SK-N-SH treated with all-trans-retinoic acid at 6 μM for 48 hours (cell line): ENCODE measurements at regions not wholly inside any gene's neighbourhood (a gene's known extent, or its start where the extent isn't known, plus 50 kb on each side); places are given as distances from the start of the nearest gene placed in this dataset.
"Not testable (repeated sequence)": the region's sequence is repeated elsewhere in the genome, so short reads cannot be mapped to it uniquely, and the experiment has no call there.

Source experiments
- ATAC-seq: fragments of 200-7000 bp; cut with Tn5 transposase; 3 replicates; pipeline ENCODE4 v1.9.1; 2020; ENCODE audit warnings: mild to moderate bottlenecking, moderate library complexity
- ARNTL ChIP-seq: fragments of 450-650 bp; formaldehyde crosslinking; IDR thresholded peaks from 2 replicates; pipeline ENCODE4 v1.5.0; 2020; ENCODE audit warnings: low read depth, mild to moderate bottlenecking, moderate library complexity, borderline replicate concordance
- BACH2 ChIP-seq: fragments of 250-450 bp; sonication (Bioruptor Pico); IDR thresholded peaks from 2 replicates; pipeline ENCODE4 v1.9.0; 2021; ENCODE audit warnings: mild to moderate bottlenecking, borderline replicate concordance
- CSDC2 ChIP-seq: fragments of 250-450 bp; sonication (Bioruptor Pico); IDR thresholded peaks from 2 replicates; pipeline ENCODE4 v1.5.0; 2020; ENCODE audit warnings: mild to moderate bottlenecking, moderate library complexity
- ESRRG ChIP-seq: fragments of 250-450 bp; sonication (Bioruptor Pico); IDR thresholded peaks from 2 replicates; pipeline ENCODE4 v1.6.1; 2021; ENCODE audit warnings: mild to moderate bottlenecking
- GLIS3 ChIP-seq: fragments of 250-450 bp; sonication (Bioruptor Pico); IDR thresholded peaks from 2 replicates; pipeline ENCODE4 v1.5.0; 2020; ENCODE audit warnings: mild to moderate bottlenecking, moderate library complexity
- ISL1 ChIP-seq: fragments of 250-450 bp; sonication (Bioruptor Pico); IDR thresholded peaks from 2 replicates; pipeline ENCODE4 v2.1.2; 2022; ENCODE audit warnings: mild to moderate bottlenecking, moderate library complexity
- OSR1 ChIP-seq: fragments of 250-450 bp; sonication (Bioruptor Pico); IDR thresholded peaks from 2 replicates; pipeline ENCODE4 v1.8.0; 2022; ENCODE audit warnings: moderate library complexity, mild to moderate bottlenecking, inconsistent platforms
- PPARA ChIP-seq: fragments of 250-450 bp; sonication (Bioruptor Pico); IDR thresholded peaks from 2 replicates; pipeline ENCODE4 v1.5.0; 2020; ENCODE audit warnings: mild to moderate bottlenecking, borderline replicate concordance
- RARB ChIP-seq: fragments of 250-450 bp; sonication (Bioruptor Pico); IDR thresholded peaks from 2 replicates; pipeline ENCODE4 v1.8.0; 2021; ENCODE audit warnings: mild to moderate bottlenecking, moderate library complexity
- SNAI2 ChIP-seq: fragments of 250-450 bp; sonication (Bioruptor Pico); IDR thresholded peaks from 2 replicates; pipeline ENCODE4 v1.5.0; 2020; ENCODE audit warnings: mild to moderate bottlenecking, moderate library complexity
- TCF4 ChIP-seq: fragments of 250-450 bp; sonication (Bioruptor Pico); IDR thresholded peaks from 2 replicates; pipeline ENCODE4 v1.8.0; 2021; ENCODE audit warnings: mild to moderate bottlenecking, moderate library complexity, borderline replicate concordance
- TOX ChIP-seq: fragments of 250-450 bp; sonication (Bioruptor Pico); IDR thresholded peaks from 2 replicates; pipeline ENCODE4 v1.8.0; 2021; ENCODE audit warnings: mild to moderate bottlenecking, moderate library complexity, borderline replicate concordance
- ZC3H10 ChIP-seq: fragments of 250-450 bp; sonication (Bioruptor Pico); IDR thresholded peaks from 2 replicates; pipeline ENCODE4 v1.5.1; 2021; ENCODE audit warnings: mild to moderate bottlenecking, moderate library complexity
- ZFP3 ChIP-seq: fragments of 250-450 bp; sonication (Bioruptor Pico); IDR thresholded peaks from 2 replicates; pipeline ENCODE4 v1.5.0; 2020; ENCODE audit warnings: mild to moderate bottlenecking, moderate library complexity
- ZFP30 ChIP-seq: fragments of 450-650 bp; formaldehyde crosslinking; IDR thresholded peaks from 2 replicates; pipeline ENCODE4 v1.5.0; 2022; ENCODE audit warnings: mild to moderate bottlenecking, moderate library complexity
- ZNF565 ChIP-seq: fragments of 450-650 bp; formaldehyde crosslinking; conservative IDR thresholded peaks from 2 replicates; pipeline ENCODE4 v1.5.0; 2020; ENCODE audit warnings: low read depth, mild to moderate bottlenecking, moderate library complexity
- ZNF70 ChIP-seq: fragments of 450-650 bp; formaldehyde crosslinking; IDR thresholded peaks from 2 replicates; pipeline ENCODE4 v1.5.0; 2020; ENCODE audit warnings: mild to moderate bottlenecking, moderate library complexity
- ZNF8 ChIP-seq: fragments of 450-650 bp; formaldehyde crosslinking; IDR thresholded peaks from 2 replicates; pipeline ENCODE4 v1.5.0; 2020; ENCODE audit warnings: mild to moderate bottlenecking, moderate library complexity
- TF ChIP-seq, protein P1 (sequence below): fragments of 250-450 bp; sonication (Bioruptor Pico); IDR thresholded peaks from 2 replicates; pipeline ENCODE4 v1.8.0; 2020; ENCODE audit warnings: mild to moderate bottlenecking, moderate library complexity, borderline replicate concordance
- TF ChIP-seq, protein P2 (sequence below): fragments of 250-450 bp; sonication (Bioruptor Pico); IDR thresholded peaks from 2 replicates; pipeline ENCODE4 v1.8.0; 2021; ENCODE audit warnings: low read depth, mild to moderate bottlenecking, moderate library complexity, borderline replicate concordance
- TF ChIP-seq, protein P3 (sequence below): fragments of 250-450 bp; sonication (Bioruptor Pico); IDR thresholded peaks from 2 replicates; pipeline ENCODE4 v1.5.1; 2021; ENCODE audit warnings: mild to moderate bottlenecking, moderate library complexity
- TF ChIP-seq, protein P4 (sequence below): fragments of 250-450 bp; sonication (Bioruptor Pico); IDR thresholded peaks from 2 replicates; pipeline ENCODE4 v1.5.0; 2020; ENCODE audit warnings: mild to moderate bottlenecking, moderate library complexity
- TF ChIP-seq, protein P5 (sequence below): fragments of 250-450 bp; sonication (Bioruptor Pico); IDR thresholded peaks from 2 replicates; pipeline ENCODE4 v1.5.1; 2020; ENCODE audit warnings: low read depth, mild to moderate bottlenecking, moderate library complexity

DNA sequence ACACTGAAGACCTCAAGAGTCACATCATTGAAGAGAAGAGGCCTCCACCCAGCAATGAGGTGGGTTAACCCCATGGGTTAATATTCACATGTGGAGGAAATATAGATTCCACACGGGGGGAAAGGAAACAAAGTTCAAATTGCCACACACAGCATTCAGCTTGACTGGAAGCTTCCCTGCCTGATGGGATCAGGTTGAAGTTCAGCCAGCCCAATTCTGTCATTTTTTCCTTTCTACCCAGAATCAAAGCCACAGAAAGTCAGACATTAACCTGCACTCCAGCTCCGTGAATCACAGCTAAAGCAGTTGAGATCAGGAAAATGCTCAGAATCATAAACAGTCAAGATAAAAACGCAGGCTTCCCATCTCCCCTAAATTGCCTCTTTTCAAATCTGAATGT lies 208.7 kb upstream of the OBI1 start:
- TF ChIP-seq ZNF8 (CRISPR knock-in tag) (no peak), OSR1 (no peak), BACH2 (CRISPR knock-in tag) (no peak), ZFP3 (CRISPR knock-in tag) (no peak), ZFP30 (CRISPR knock-in tag) (no peak), GLIS3 (CRISPR knock-in tag) (no peak), TOX (CRISPR knock-in tag) (no peak), ZC3H10 (CRISPR knock-in tag) (no peak), ARNTL (CRISPR knock-in tag) (no peak), ZNF70 (CRISPR knock-in tag) (no peak), CSDC2 (CRISPR knock-in tag) (no peak), ESRRG (CRISPR knock-in tag) (no peak), PPARA (CRISPR knock-in tag) (no peak), TCF4 (no peak), ISL1 (CRISPR knock-in tag) (no peak)
- TF ChIP-seq, protein P1, sequence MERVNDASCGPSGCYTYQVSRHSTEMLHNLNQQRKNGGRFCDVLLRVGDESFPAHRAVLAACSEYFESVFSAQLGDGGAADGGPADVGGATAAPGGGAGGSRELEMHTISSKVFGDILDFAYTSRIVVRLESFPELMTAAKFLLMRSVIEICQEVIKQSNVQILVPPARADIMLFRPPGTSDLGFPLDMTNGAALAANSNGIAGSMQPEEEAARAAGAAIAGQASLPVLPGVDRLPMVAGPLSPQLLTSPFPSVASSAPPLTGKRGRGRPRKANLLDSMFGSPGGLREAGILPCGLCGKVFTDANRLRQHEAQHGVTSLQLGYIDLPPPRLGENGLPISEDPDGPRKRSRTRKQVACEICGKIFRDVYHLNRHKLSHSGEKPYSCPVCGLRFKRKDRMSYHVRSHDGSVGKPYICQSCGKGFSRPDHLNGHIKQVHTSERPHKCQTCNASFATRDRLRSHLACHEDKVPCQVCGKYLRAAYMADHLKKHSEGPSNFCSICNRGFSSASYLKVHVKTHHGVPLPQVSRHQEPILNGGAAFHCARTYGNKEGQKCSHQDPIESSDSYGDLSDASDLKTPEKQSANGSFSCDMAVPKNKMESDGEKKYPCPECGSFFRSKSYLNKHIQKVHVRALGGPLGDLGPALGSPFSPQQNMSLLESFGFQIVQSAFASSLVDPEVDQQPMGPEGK: no peak
- TF ChIP-seq, protein P2, sequence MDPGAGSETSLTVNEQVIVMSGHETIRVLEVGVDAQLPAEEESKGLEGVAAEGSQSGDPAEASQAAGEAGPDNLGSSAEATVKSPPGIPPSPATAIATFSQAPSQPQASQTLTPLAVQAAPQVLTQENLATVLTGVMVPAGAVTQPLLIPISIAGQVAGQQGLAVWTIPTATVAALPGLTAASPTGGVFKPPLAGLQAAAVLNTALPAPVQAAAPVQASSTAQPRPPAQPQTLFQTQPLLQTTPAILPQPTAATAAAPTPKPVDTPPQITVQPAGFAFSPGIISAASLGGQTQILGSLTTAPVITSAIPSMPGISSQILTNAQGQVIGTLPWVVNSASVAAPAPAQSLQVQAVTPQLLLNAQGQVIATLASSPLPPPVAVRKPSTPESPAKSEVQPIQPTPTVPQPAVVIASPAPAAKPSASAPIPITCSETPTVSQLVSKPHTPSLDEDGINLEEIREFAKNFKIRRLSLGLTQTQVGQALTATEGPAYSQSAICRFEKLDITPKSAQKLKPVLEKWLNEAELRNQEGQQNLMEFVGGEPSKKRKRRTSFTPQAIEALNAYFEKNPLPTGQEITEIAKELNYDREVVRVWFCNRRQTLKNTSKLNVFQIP: no peak
- TF ChIP-seq, protein P3, sequence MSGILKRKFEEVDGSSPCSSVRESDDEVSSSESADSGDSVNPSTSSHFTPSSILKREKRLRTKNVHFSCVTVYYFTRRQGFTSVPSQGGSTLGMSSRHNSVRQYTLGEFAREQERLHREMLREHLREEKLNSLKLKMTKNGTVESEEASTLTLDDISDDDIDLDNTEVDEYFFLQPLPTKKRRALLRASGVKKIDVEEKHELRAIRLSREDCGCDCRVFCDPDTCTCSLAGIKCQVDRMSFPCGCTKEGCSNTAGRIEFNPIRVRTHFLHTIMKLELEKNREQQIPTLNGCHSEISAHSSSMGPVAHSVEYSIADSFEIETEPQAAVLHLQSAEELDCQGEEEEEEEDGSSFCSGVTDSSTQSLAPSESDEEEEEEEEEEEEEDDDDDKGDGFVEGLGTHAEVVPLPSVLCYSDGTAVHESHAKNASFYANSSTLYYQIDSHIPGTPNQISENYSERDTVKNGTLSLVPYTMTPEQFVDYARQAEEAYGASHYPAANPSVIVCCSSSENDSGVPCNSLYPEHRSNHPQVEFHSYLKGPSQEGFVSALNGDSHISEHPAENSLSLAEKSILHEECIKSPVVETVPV (CRISPR knock-in tag): no peak
- TF ChIP-seq, protein P4, sequence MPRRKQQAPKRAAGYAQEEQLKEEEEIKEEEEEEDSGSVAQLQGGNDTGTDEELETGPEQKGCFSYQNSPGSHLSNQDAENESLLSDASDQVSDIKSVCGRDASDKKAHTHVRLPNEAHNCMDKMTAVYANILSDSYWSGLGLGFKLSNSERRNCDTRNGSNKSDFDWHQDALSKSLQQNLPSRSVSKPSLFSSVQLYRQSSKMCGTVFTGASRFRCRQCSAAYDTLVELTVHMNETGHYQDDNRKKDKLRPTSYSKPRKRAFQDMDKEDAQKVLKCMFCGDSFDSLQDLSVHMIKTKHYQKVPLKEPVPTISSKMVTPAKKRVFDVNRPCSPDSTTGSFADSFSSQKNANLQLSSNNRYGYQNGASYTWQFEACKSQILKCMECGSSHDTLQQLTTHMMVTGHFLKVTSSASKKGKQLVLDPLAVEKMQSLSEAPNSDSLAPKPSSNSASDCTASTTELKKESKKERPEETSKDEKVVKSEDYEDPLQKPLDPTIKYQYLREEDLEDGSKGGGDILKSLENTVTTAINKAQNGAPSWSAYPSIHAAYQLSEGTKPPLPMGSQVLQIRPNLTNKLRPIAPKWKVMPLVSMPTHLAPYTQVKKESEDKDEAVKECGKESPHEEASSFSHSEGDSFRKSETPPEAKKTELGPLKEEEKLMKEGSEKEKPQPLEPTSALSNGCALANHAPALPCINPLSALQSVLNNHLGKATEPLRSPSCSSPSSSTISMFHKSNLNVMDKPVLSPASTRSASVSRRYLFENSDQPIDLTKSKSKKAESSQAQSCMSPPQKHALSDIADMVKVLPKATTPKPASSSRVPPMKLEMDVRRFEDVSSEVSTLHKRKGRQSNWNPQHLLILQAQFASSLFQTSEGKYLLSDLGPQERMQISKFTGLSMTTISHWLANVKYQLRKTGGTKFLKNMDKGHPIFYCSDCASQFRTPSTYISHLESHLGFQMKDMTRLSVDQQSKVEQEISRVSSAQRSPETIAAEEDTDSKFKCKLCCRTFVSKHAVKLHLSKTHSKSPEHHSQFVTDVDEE: no peak
- TF ChIP-seq, all 23 proteins: peak for 0
- no peak for ATAC-seq

DNA sequence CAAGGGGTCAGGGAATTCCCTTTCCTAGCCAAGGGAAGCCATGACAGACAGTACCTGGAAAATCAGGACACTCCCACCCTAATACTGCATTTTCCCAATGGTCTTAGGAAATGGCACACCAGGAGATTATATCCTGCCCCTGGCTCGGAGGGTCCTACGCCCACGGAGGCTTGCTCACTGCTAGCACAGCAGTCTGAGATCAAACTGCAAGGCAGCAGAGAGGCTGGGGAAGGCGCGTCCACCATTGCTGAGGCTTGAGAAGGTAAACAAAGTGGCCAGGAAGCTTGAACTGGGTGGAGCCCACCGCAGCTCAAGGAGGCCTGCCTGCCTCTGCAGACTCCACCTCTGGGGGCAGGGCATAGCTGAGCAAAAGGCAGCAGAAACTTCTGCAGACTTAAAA lies 207.1 kb upstream of the OBI1 start:
- not testable (repeated sequence) for ATAC-seq

DNA sequence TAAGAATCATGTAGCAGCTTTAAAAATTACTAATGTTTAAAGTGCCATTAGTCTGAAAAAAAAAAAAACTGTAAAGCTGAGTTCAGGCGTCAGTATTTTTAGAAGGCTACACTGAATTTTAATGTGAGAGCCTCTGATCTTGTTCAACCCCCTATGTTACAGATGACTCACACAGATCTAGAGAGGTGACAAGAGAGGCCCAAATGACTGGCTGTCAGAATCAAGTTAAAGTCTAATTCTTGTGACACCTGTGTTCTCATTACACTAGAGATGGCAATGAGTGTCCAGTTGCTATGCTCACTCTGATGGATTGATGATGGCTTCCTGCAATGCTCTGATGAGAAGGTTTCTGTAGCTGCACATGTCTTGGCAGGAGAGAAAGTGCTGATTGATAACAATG lies 203.5 kb upstream of the OBI1 start:
- ATAC-seq: no peak

DNA sequence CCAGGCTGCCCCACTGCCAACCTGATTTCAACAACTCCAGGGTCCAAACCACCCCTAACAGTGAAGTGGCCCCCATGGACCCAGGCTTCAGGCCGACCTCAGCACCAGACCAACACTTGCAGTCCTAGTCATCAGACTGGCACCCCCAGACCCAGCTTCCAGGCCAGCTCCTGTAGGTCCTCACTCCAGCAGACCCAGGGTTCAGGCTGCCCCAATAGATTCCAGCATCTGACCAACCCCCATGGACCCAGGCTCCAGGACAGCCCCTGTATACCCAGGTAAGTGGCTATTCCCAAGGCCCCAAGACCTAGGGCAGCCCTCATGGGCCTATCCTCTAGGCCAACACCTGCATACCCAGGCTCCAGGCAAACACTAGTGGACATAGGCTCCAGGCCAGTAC lies 193.8 kb upstream of the OBI1 start:
- no peak for ATAC-seq
- TF ChIP-seq SNAI2 (CRISPR knock-in tag): no peak
- TF ChIP-seq ESRRG (CRISPR knock-in tag): no peak
- TF ChIP-seq, protein P2: no peak
- TF ChIP-seq, protein P3 (CRISPR knock-in tag): no peak
- TF ChIP-seq ZNF70 (CRISPR knock-in tag): no peak
- TF ChIP-seq PPARA (CRISPR knock-in tag): no peak
- TF ChIP-seq, protein P5, sequence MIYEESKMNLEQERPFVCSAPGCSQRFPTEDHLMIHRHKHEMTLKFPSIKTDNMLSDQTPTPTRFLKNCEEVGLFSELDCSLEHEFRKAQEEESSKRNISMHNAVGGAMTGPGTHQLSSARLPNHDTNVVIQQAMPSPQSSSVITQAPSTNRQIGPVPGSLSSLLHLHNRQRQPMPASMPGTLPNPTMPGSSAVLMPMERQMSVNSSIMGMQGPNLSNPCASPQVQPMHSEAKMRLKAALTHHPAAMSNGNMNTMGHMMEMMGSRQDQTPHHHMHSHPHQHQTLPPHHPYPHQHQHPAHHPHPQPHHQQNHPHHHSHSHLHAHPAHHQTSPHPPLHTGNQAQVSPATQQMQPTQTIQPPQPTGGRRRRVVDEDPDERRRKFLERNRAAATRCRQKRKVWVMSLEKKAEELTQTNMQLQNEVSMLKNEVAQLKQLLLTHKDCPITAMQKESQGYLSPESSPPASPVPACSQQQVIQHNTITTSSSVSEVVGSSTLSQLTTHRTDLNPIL: no peak
- TF ChIP-seq RARB (CRISPR knock-in tag): no peak
- no peak for TF ChIP-seq OSR1
- TF ChIP-seq ZNF565 (CRISPR knock-in tag): no peak
- TF ChIP-seq CSDC2 (CRISPR knock-in tag): no peak
- no peak for TF ChIP-seq ZFP30 (CRISPR knock-in tag)

More for the DNA sequence above, 203.5 kb upstream of the OBI1 start:
- TF ChIP-seq PPARA (CRISPR knock-in tag) (no peak), TCF4 (no peak), TOX (CRISPR knock-in tag) (no peak), ISL1 (CRISPR knock-in tag) (no peak), ZNF8 (CRISPR knock-in tag) (no peak), ARNTL (CRISPR knock-in tag) (no peak)
